ENCODE measurements at regions not wholly inside any gene's neighbourhood (a gene's known extent, or its start where the extent isn't known, plus 50 kb on each side); places are given as distances from the start of the nearest gene placed in this dataset.

DNA sequence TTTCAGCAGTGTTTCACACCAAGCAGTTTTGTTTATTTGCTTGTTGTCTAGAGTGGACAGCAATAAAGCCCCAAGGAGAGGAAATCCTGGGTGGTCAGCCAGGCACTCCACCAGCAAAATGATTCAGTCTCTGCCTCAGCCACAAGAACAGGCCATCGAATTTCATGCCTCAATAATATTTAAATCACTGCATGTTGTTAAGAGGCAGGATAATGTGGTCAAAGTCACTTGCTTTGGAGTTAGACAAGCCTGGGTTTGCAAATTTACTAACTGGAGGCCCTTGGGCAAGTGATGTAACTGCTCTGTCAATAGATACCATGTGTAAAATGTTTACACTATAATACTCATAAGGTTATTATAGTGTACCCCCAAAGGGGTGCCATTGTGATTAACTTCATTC is 349.6 kb downstream of the LMO4 start:
- H3K79me2 ChIP-seq (ENCODE audit: insufficient read depth, low read length) = no peaks in the 10 kb centered on the region
- no peak overlapping the region for H2AFZ ChIP-seq (ENCODE audit: low read length)
- no peaks in the 10 kb centered on the region for H3K36me3 ChIP-seq (ENCODE audit: insufficient read depth, low read length)
- TF ChIP-seq EZH2 (IDR thresholded peaks at IDR 0.05; ENCODE audit: borderline replicate concordance, low read length) (no peak), CTCF (IDR thresholded peaks at IDR 0.05; ENCODE audit: low read length) (no peak)
- H3K4me1 ChIP-seq (ENCODE audit: insufficient read depth, low read length, severe bottlenecking) = peaks cover 7% of the 10 kb centered on the region
- H3K9me3 ChIP-seq (ENCODE audit: low read length) = no peaks in the 10 kb centered on the region
- H3F3A ChIP-seq (ENCODE audit: insufficient read depth, low read length) = no peaks in the 10 kb centered on the region
- H4K20me1 ChIP-seq (ENCODE audit: insufficient read depth, low read length) = no peaks in the 10 kb centered on the region
- no peak overlapping the region for H3K4me3 ChIP-seq (ENCODE audit: low read depth, low read length, poor library complexity, severe bottlenecking)
- no peaks in the 10 kb centered on the region for H3K27me3 ChIP-seq (ENCODE audit: insufficient read depth, low read length)
- no peaks in the 10 kb centered on the region for H3K9me2 ChIP-seq (ENCODE audit: low read depth, low read length)
- H3K4me2 ChIP-seq (ENCODE audit: low read length) = no peak overlapping the region
- H3K27ac ChIP-seq (ENCODE audit: low read depth, low read length, poor library complexity, severe bottlenecking) = no peak overlapping the region
- no peak overlapping the region for H3K9ac ChIP-seq (ENCODE audit: low read length)

GRCh38 chr1:87682565-87682964 is 353.9 kb downstream of the LMO4 start:
- no peaks in the 10 kb centered on the region for H4K20me1 ChIP-seq (ENCODE audit: insufficient read depth, low read length)
- no peak overlapping the region for H3K4me2 ChIP-seq (ENCODE audit: low read length)
- TF ChIP-seq CTCF (IDR thresholded peaks at IDR 0.05; ENCODE audit: low read length) (peak; percentile 28; the same call in 1 of the 2 replicates), EZH2 (IDR thresholded peaks at IDR 0.05; ENCODE audit: borderline replicate concordance, low read length) (no peak)
- H3F3A ChIP-seq (ENCODE audit: insufficient read depth, low read length) = no peaks in the 10 kb centered on the region
- no peaks in the 10 kb centered on the region for H3K9me3 ChIP-seq (ENCODE audit: low read length)
- no peaks in the 10 kb centered on the region for H3K9me2 ChIP-seq (ENCODE audit: low read depth, low read length)
- H3K36me3 ChIP-seq (ENCODE audit: insufficient read depth, low read length) = no peaks in the 10 kb centered on the region
- H3K79me2 ChIP-seq (ENCODE audit: insufficient read depth, low read length) = no peaks in the 10 kb centered on the region
- no peak overlapping the region for H3K9ac ChIP-seq (ENCODE audit: low read length)
- no peaks in the 10 kb centered on the region for H3K27me3 ChIP-seq (ENCODE audit: insufficient read depth, low read length)
- H2AFZ ChIP-seq (ENCODE audit: low read length) = no peak overlapping the region
- peaks cover 27% of the 10 kb centered on the region for H3K4me1 ChIP-seq (ENCODE audit: insufficient read depth, low read length, severe bottlenecking)
- H3K27ac ChIP-seq (ENCODE audit: low read depth, low read length, poor library complexity, severe bottlenecking) = no peak overlapping the region
- no peak overlapping the region for H3K4me3 ChIP-seq (ENCODE audit: low read depth, low read length, poor library complexity, severe bottlenecking)

- no peak for TF ChIP-seq EZH2 (IDR thresholded peaks at IDR 0.05; ENCODE audit: borderline replicate concordance, low read length)
- TF ChIP-seq CTCF (IDR thresholded peaks at IDR 0.05; ENCODE audit: low read length) = no peak
- no peak overlapping the region for H2AFZ ChIP-seq (ENCODE audit: low read length)
Measured at GRCh38 chr1:87683196-87683956, 354.7 kb downstream of the LMO4 start.

More at GRCh38 chr1:87683196-87683956, 354.7 kb downstream of the LMO4 start:
- Histone ChIP-seq H3K27me3 (ENCODE audit: insufficient read depth, low read length) (no peaks in the 10 kb centered on the region), H3K9me3 (ENCODE audit: low read length) (no peaks in the 10 kb centered on the region), H3K27ac (ENCODE audit: low read depth, low read length, poor library complexity, severe bottlenecking) (no peak overlapping the region), H4K20me1 (ENCODE audit: insufficient read depth, low read length) (no peaks in the 10 kb centered on the region), H3K4me1 (ENCODE audit: insufficient read depth, low read length, severe bottlenecking) (peaks cover 27% of the 10 kb centered on the region), H3K36me3 (ENCODE audit: insufficient read depth, low read length) (no peaks in the 10 kb centered on the region), H3K9me2 (ENCODE audit: low read depth, low read length) (no peaks in the 10 kb centered on the region), H3K4me2 (ENCODE audit: low read length) (0 out of 2 replicates have a peak overlapping the region, but pooled peaks have one; percentile 40), H3K79me2 (ENCODE audit: insufficient read depth, low read length) (no peaks in the 10 kb centered on the region), H3F3A (ENCODE audit: insufficient read depth, low read length) (no peaks in the 10 kb centered on the region), H3K4me3 (ENCODE audit: low read depth, low read length, poor library complexity, severe bottlenecking) (no peak overlapping the region), H3K9ac (ENCODE audit: low read length) (no peak overlapping the region)

All from OCI-LY1 (cell line).